GM18858 (cell line): ENCODE measurements at regions not wholly inside any gene's neighbourhood (a gene's known extent, or its start where the extent isn't known, plus 50 kb on each side); places are given as distances from the start of the nearest gene placed in this dataset.
"Not testable (repeated sequence)": the region's sequence is repeated elsewhere in the genome, so short reads cannot be mapped to it uniquely, and the experiment has no call there.

Experiments used
- ATAC-seq: cut with Tn5 transposase; IDR thresholded peaks from one replicate; pipeline ENCODE4 v1.9.1; 2021; ENCODE audit not compliant: unreplicated experiment

GRCh38 chr5:124521461-124522230 is 224.8 kb downstream of the ZNF608 start:
- no peak for ATAC-seq

GRCh38 chr5:124519396-124519795 is 227.0 kb downstream of the ZNF608 start:
- ATAC-seq, result peak; percentile 84

DNA sequence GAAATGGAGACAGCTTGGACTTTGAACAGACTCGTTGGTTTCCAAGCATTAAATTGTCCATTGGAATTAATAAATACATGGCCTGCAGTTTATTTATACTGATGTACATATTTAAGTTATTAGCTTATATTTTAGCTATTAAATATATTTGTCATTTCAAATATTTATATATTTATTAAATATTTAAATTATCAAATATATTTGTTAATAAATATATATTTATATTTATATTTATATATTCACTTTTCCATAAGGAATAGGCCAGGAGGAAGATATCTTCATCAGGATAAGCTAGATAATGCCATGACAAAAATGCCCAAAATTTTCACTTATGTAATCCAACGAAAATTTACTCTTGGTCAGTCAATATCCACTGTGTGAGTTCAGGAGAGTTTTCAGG is 229.9 kb downstream of the ZNF608 start:
- no peak for ATAC-seq

GRCh38 chr5:124515497-124516245 is 230.8 kb downstream of the ZNF608 start:
- ATAC-seq, result no peak

GRCh38 chr5:124514956-124515355 is 231.5 kb downstream of the ZNF608 start:
- ATAC-seq, result no peak

GRCh38 chr5:124512952-124513632 is 233.3 kb downstream of the ZNF608 start:
- ATAC-seq, result no peak

DNA sequence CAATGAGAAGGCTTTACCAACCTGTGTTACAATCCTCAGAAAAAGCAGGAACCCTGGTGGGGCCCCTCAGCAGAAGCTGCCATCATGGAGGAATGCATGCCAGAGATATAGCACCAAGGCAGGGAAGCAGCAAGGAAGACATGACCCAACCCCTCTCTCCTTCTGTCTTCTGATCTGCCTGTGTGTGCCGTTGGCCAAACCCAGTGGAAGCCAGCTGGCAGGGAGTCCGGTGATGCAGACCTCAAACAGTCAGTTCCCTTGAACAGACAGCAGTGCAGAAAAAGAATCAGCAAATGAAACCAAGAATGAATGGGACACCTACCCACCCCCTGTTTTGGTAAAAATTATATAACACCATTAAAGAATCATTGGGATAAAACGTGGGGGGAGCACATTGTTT is 234.2 kb downstream of the ZNF608 start:
- ATAC-seq, result no peak

DNA sequence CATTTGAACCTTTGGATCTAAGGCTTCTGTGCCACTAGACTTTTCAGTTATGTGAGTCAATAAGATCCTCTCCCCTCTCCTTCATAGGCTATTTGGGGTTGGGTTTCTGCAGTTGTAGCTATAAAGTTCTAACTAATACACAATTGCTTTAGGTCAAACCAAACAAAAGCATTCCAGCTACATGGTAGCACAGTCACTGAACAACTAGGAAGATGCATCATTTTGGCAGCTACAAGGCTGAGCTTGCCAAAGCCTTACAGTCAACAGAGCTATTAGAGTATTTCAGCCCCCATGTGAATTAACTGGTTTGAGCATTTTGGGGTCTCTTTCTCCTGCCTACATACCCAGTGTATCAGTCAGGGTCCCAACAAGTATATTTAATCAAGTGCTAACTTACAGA is 234.6 kb downstream of the ZNF608 start:
- ATAC-seq, result no peak

DNA sequence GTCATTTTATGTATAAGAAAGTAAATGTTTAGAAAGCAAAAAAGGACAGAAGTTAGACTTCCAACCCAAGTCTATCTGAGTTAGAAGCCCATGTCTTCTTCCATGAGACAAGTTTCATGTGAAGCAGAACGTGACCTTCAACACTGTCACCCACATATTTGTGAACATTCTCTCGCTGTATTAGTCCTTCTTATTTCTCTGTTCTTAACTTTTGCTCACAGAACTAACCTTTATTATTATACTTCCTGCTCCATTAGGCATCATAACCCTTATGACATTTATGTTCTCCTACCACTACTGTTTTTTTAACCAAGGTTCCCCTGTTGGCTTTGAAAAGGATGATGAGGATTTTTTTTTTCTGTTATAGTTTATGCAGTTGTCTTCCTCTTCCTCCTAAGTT is 238.8 kb downstream of the ZNF608 start:
- no peak for ATAC-seq

DNA sequence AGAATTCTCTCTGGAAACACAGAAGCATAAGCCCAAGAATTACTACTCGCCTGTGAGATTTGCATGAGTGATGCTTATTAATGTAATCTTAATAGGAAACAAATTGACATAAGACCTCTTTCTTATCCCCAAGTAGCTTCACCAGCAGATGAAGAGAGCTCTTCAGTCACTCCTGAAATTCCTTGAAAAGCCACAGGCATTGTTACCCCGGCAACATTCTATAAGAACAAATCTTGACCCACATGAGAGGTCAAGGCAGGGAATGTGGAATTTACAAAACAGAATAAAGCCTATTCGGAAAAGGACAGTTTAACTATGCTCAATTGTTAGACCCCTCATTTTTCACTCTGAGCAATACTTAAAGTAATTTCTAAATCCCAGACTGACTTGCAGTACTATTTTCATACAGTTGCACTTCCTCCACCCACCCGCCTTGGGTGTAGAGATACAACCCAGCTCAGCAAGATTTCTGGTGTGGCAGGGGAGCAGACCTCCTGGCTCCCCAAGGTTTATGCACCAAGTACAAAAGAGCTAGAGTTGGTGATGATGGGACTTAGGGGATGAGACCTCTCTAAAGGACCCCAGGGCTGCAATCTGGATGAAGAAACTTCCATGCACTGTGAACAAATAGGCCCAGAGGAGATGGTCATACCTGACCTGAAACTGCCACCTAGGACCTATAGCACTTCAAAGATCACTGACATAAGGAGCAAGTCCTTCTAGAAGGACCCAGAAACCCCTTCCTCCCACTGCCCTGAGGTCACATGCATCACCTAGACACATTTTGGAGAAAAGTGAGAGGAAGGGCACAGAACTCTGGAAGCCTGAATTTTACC is 242.1 kb downstream of the ZNF608 start:
- peak; percentile 93 for ATAC-seq

DNA sequence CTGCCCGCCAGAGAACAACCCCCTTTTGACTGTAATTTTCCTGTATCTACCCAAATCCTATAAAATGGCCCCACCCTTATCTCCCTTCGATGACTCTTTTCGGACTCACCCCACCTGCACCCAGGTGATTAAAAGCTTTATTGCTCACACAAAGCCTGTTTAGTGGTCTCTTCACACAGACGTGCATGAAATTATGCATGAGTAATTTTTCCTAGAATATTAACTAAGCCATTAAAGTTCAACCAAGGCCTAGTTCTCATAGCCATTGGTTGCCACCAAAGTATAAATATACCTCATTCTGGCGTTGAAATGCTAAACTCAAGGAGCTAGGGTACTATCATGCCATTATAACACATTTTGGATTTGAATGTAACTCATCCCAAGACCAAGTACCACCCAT is 243.9 kb downstream of the ZNF608 start:
- ATAC-seq, result no peak

DNA sequence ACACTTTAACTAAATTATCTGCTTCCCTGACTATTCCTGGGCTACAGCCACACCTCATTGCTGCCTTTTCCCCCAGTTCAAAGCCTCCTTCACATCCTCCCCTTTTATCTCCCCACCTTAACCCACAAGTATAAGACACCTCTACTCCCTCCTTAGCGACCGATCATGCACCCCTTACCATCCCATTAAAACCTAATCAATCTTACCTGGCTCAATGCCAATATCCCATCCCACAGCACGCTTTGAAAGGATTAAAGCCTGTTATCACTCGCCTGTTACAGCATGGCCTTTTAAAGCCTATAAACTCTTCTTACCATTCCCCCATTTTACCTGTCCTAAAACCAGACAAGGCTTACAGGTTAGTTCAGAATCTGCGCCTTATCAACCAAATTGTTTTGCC is 246.6 kb downstream of the ZNF608 start:
- not testable (repeated sequence) for ATAC-seq

DNA sequence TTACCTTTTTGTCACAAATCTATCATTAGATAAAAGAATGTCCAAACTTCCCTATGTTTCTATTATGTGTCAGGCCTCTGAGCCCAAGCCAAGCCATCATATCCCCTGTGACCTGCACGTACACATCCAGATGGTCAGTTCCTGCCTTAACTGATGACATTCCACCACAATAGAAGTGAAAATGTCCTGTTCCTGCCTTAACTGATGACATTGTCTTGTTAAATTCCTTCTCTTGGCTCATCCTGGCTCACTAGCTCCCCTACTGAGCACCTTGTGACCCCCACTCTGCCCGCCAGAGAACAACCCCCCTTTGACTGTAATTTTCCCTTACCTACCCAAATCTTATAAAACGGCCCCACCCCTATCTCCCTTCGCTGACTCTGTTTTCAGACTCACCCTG is 249.5 kb downstream of the ZNF608 start:
- ATAC-seq, result not testable (repeated sequence)

DNA sequence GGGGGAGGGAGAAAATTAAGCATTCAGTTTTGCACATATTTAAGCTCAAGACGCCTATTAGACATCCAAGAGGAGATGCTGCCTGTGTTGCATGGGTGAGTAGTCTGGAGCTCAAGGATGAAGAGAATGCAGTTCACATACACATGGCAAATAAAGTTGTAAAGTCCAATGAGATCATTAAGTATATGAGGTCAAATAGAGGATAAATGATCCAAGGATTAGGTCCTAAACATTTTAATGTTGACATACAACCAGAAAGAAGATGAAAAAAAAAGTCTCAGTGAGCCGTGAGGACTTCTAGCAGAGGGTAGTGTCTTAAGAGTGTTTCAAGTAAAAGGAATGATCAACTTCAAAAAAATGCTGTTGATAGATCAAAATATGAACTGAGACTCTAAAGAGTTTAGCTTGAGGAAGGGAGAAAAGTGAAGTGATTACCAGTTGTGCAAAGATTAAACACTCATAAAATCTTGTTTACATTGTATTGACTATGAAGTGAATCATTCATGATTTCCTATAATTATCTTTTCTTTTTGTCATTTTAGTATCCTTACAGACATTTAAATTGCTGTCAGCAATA is 251.8 kb downstream of the ZNF608 start:
- ATAC-seq, result no peak

DNA sequence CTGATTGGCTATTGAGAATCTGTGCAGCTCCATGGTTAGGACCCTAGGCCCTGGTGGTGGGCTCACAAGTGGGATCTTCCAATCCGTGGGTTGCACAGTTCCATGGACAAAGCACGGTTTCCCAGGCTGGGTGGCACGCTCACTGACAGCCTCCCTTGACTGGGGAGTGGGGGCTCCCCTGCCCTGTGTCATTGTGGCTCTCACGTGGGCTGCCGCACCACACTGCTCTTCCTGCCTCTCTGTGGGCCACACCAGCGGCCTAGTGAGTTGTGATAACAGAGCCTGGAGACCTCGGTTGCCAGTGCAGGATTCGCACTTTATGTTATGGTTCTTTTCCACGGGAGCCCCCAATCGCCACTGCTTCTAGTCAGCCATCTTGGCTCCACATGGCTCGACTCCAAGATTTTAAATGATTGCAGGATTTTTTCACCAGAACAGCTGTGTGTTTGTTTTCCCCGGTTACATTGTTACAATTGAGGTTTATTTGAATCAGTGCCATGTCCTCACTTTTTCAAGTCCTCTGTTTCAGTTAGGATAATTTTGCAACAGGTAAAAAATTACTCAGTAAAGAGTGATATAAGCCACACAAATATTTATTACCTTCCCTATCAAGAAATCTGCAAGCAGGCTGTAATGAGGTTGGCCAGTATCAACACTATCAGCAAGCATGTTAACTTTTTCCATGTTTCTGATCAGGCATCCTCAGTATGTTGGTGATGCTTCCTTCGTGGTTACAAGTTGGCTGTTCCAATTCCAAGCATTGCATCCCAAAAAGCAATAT is 253.8 kb downstream of the ZNF608 start:
- ATAC-seq, result no peak

- not testable (repeated sequence) for ATAC-seq
These were observed 256.1 kb downstream of the ZNF608 start for GRCh38 chr5:124490315-124490714.

DNA sequence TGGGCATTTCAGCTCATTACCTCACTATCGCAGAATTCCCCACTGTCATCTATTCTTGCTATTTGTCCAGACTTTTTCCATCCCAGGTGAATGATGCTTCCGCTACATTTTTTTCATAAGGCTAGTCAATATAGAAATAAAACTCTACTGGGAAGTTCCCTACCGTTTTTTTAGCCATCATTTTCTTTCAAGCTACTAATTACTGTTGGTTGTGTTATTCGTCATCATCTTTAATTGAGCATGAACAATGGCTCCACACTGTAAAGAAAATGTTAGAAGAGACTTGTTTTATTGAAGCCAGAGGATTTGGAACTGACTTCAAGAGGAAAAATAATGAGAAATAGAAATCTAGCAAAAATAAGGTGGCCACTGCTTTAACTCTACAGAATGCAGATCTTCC is 265.0 kb downstream of the ZNF608 start:
- no peak for ATAC-seq

- no peak for ATAC-seq
These were observed 265.5 kb downstream of the ZNF608 start for GRCh38 chr5:124480964-124481363.

DNA sequence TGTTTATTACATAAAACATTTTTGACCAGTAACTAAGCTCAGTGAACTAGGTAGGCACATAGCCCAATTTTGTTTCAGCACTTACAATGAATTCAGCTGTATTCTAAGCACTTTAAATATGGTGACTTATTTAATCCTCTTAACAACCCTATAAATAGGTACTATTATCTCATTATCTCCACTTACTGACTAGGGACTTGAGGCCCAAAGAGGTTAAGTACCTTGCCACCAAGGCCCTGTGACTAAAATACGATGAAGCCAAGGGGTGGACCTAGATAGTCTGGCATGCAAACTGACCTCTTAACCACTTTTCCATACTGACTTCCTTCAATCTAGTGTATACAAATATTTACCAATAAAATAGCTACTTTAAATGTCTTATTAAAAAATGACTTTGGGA is 266.4 kb downstream of the ZNF608 start:
- ATAC-seq, result no peak

DNA sequence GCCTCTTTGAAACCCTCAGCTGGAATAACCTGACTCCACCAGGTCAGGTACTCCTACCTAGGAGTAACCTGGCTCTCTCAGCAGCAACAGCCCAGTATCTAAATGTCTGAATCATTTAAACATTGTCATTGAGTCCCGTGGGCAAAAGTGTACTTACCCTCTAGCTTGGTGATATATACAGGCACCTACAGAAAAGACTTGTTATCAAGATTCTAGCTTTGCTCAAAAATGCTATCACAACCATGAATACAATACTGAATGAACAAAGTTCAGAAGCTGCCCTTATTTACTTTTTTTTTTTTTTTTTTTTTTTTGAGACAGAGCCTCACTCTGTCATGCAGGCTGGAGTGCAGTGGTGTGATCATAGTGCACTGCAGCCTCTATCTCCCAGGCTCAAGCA is 268.2 kb downstream of the ZNF608 start:
- ATAC-seq, result no peak
